PC-3 (cell line): ENCODE measurements at regions not wholly inside any gene's neighbourhood (a gene's known extent, or its start where the extent isn't known, plus 50 kb on each side); places are given as distances from the start of the nearest gene placed in this dataset.
A peak's percentile ranks its signal among the peaks of the same experiment; 100 is the strongest.

Source experiments
- EZH2 ChIP-seq: fragments of 300-600 bp; sonication (generic); IDR thresholded peaks from one replicate; pipeline ENCODE4 v1.6.1; 2017; ENCODE audit warnings: antibody characterized with exemption, mild to moderate bottlenecking, low read length; ENCODE audit not compliant: unreplicated experiment
- EZH2phosphoT487 ChIP-seq: fragments of 300-600 bp; sonication (generic); IDR thresholded peaks from 2 replicates; pipeline ENCODE4 v1.6.1; 2018; ENCODE audit warnings: mild to moderate bottlenecking, antibody characterized with exemption, low read length, borderline replicate concordance
- TF ChIP-seq, protein P1 (sequence below): fragments of 300-600 bp; sonication (generic); conservative IDR thresholded peaks from 2 replicates; pipeline ENCODE4 v1.5.1; 2017; ENCODE audit warnings: antibody characterized with exemption, low read depth, mild to moderate bottlenecking, low read length

DNA sequence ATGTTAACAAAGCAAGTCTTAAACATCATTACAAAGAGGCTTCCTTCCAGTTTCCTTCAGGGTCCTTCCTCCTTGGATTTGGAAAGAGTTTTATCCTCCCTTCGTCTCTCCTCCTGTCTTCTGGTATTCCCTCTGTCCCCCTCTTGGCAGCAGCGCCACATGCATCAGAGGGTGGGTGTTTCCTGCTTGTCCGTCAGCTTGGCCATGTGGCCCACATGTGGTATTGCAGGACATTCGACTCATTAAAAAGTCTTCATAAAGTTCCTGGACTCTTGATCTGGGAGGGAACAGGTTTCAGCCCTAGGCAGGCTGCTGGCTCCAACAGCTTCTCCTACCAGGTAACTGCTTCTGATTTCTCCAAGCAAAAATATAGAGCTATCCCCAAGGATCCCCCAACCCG lies 189.8 kb downstream of the CSNK2A3 start:
- TF ChIP-seq, protein P1, sequence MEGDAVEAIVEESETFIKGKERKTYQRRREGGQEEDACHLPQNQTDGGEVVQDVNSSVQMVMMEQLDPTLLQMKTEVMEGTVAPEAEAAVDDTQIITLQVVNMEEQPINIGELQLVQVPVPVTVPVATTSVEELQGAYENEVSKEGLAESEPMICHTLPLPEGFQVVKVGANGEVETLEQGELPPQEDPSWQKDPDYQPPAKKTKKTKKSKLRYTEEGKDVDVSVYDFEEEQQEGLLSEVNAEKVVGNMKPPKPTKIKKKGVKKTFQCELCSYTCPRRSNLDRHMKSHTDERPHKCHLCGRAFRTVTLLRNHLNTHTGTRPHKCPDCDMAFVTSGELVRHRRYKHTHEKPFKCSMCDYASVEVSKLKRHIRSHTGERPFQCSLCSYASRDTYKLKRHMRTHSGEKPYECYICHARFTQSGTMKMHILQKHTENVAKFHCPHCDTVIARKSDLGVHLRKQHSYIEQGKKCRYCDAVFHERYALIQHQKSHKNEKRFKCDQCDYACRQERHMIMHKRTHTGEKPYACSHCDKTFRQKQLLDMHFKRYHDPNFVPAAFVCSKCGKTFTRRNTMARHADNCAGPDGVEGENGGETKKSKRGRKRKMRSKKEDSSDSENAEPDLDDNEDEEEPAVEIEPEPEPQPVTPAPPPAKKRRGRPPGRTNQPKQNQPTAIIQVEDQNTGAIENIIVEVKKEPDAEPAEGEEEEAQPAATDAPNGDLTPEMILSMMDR: peak; percentile 32; the same call in 1 of the 2 replicates
- TF ChIP-seq EZH2 (no peak), EZH2phosphoT487 (no peak)
